A673 (cell line): ENCODE measurements at regions not wholly inside any gene's neighbourhood (a gene's known extent, or its start where the extent isn't known, plus 50 kb on each side); places are given as distances from the start of the nearest gene placed in this dataset.
"Not testable (repeated sequence)": the region's sequence is repeated elsewhere in the genome, so short reads cannot be mapped to it uniquely, and the experiment has no call there.

ENCODE experiments used
- BruUV-seq: library from RNA; stranded (reverse); fragments of 400-500 nt; replicated peaks from 2 replicates; lab custom pipeline; 2021; lab: Mats Ljungman, UMichigan
- CTCF ChIA-PET: fragments of 300-600 bp; sonication (Branson Sonifier 250); formaldehyde crosslinking; loops from one replicate; lab custom pipeline; 2022; ENCODE audit warnings: antibody characterized with exemption; lab: Charles Lee
- POLR2A ChIA-PET: fragments of 300-600 bp; sonication (Branson Sonifier 250); formaldehyde crosslinking; loops from one replicate; lab custom pipeline; 2022; ENCODE audit warnings: antibody characterized with exemption; ENCODE audit not compliant: low non-redundant PET; lab: Charles Lee
- DNase-seq: peaks from one replicate; pipeline ENCODE4 v3.0.0-alpha.2; 2015; ENCODE audit warnings: low spot score
- H3K27ac ChIP-seq: fragments of 200-600 bp; sonication (generic); 2 replicates; pipeline ENCODE4 v1.5.1; 2016; ENCODE audit warnings: mixed run types, low read depth, mild to moderate bottlenecking, mixed read lengths, antibody characterized with exemption, low read length; ENCODE audit not compliant: poor library complexity, severe bottlenecking
- H3K27me3 ChIP-seq: fragments of 200-600 bp; sonication (generic); replicated peaks from 2 replicates; pipeline ENCODE4 v1.6.1; 2017; ENCODE audit warnings: mixed run types, low read depth, mild to moderate bottlenecking, mixed read lengths, antibody characterized with exemption, low read length; ENCODE audit not compliant: insufficient read depth, poor library complexity
- H3K36me3 ChIP-seq: fragments of 200-600 bp; sonication (generic); 2 replicates; pipeline ENCODE4 v1.6.1; 2016; ENCODE audit warnings: mixed run types, mild to moderate bottlenecking, mixed read lengths, antibody characterized with exemption, low read length; ENCODE audit not compliant: insufficient read depth, poor library complexity, severe bottlenecking
- H3K4me1 ChIP-seq: fragments of 200-600 bp; sonication (generic); 2 replicates; pipeline ENCODE4 v1.6.1; 2017; ENCODE audit warnings: mixed run types, mild to moderate bottlenecking, mixed read lengths, antibody characterized with exemption, low read length; ENCODE audit not compliant: insufficient read depth, poor library complexity, severe bottlenecking
- H3K4me3 ChIP-seq: fragments of 200-600 bp; sonication (generic); 2 replicates; pipeline ENCODE4 v1.5.1; 2016; ENCODE audit warnings: low read depth, mixed run types, mild to moderate bottlenecking, mixed read lengths, low read length; ENCODE audit not compliant: poor library complexity, severe bottlenecking
- H3K9me3 ChIP-seq: fragments of 200-600 bp; sonication (generic); 2 replicates; pipeline ENCODE4 v1.6.1; 2016; ENCODE audit warnings: mixed run types, low read depth, mild to moderate bottlenecking, mixed read lengths, antibody characterized with exemption, low read length; ENCODE audit not compliant: poor library complexity, severe bottlenecking
- CTCF ChIP-seq: fragments of 300-800, 200-600 bp; sonication (generic); conservative IDR thresholded peaks from 2 replicates; pipeline ENCODE4 v1.5.1; 2017; ENCODE audit warnings: low read depth, mild to moderate bottlenecking, antibody characterized with exemption, low read length, moderate library complexity, mixed read lengths
- EZH2 ChIP-seq: fragments of 200-600 bp; sonication (generic); IDR thresholded peaks from 2 replicates; pipeline ENCODE4 v1.6.1; 2017; ENCODE audit warnings: borderline replicate concordance, low read depth, mild to moderate bottlenecking, mixed read lengths, antibody characterized with exemption, low read length; ENCODE audit not compliant: poor library complexity, severe bottlenecking
- intact Hi-C: fragments of 100-400 bp; cut with micrococcal nuclease; formaldehyde crosslinking; loops from one replicate; pipeline ENCODE4 v1.10.0; 2022; ENCODE audit not compliant: unreplicated experiment

GRCh38 chr5:3153226-3153858 is 401.9 kb upstream of the IRX2 start:
- no peaks in the 10 kb centered on the region for H3K27me3 ChIP-seq
- no peak overlapping the region for H3K4me3 ChIP-seq
- H3K27ac ChIP-seq: no peak overlapping the region
- peaks cover 40% of the 10 kb centered on the region for H3K9me3 ChIP-seq
- POLR2A ChIA-PET: no interaction called here
- intact Hi-C loops: no loop called here
- no TSS peak for BruUV-seq
- no peak for TF ChIP-seq CTCF
- TF ChIP-seq EZH2: no peak
- H3K4me1 ChIP-seq: no peaks in the 10 kb centered on the region
- CTCF ChIA-PET: no interaction called here
- no peak for DNase-seq
- H3K36me3 ChIP-seq: no peaks in the 10 kb centered on the region

- peaks cover 31% of the 10 kb centered on the region for H3K9me3 ChIP-seq
- ChIA-PET CTCF (no interaction called here), POLR2A (no interaction called here)
- no peak for TF ChIP-seq EZH2
- no peak for TF ChIP-seq CTCF
- intact Hi-C loops: no loop called here
- H3K27ac ChIP-seq: no peak overlapping the region
- no peaks in the 10 kb centered on the region for H3K36me3 ChIP-seq
- BruUV-seq: no TSS peak
- H3K4me1 ChIP-seq: no peaks in the 10 kb centered on the region
- no peak overlapping the region for H3K4me3 ChIP-seq
- DNase-seq: no peak
- no peaks in the 10 kb centered on the region for H3K27me3 ChIP-seq
Observed at GRCh38 chr5:3149899-3150298, 398.4 kb upstream of the IRX2 start.

- H3K9me3 ChIP-seq: peaks cover 36% of the 10 kb centered on the region
- POLR2A ChIA-PET, H3K27me3 ChIP-seq, CTCF ChIA-PET, H3K36me3 ChIP-seq, H3K4me3 ChIP-seq, BruUV-seq, intact Hi-C loops, H3K4me1 ChIP-seq, DNase-seq, H3K27ac ChIP-seq: not testable (repeated sequence)
Observed at GRCh38 chr5:3147405-3147804, 395.9 kb upstream of the IRX2 start.

GRCh38 chr5:3145641-3146040 is 394.2 kb upstream of the IRX2 start:
- TF ChIP-seq EZH2 (no peak), CTCF (no peak)
- CTCF ChIA-PET: no interaction called here
- H3K27ac ChIP-seq: no peak overlapping the region
- no peak overlapping the region for H3K4me3 ChIP-seq
- H3K9me3 ChIP-seq: peaks cover 23% of the 10 kb centered on the region
- POLR2A ChIA-PET: no interaction called here
- intact Hi-C loops: no loop called here
- no peaks in the 10 kb centered on the region for H3K27me3 ChIP-seq
- no peaks in the 10 kb centered on the region for H3K4me1 ChIP-seq
- no peaks in the 10 kb centered on the region for H3K36me3 ChIP-seq
- DNase-seq: no peak
- no TSS peak for BruUV-seq
